ENCODE measurements at regions not wholly inside any gene's neighbourhood (a gene's known extent, or its start where the extent isn't known, plus 50 kb on each side); places are given as distances from the start of the nearest gene placed in this dataset.
"Not testable (repeated sequence)": the region's sequence is repeated elsewhere in the genome, so short reads cannot be mapped to it uniquely, and the experiment has no call there.

GRCh38 chr4:155592179-155592937, 74.3 kb upstream of the GUCY1A1 start:
- DNase-seq (ENCODE audit: low read depth in 2 of 2), result no peak

- no peak for DNase-seq (ENCODE audit: low read depth in 2 of 2)
Observed at GRCh38 chr4:155591738-155592143, 74.9 kb upstream of the GUCY1A1 start.

GRCh38 chr4:155590796-155591585, 75.7 kb upstream of the GUCY1A1 start:
- DNase-seq (ENCODE audit: low read depth in 2 of 2), result no peak

- DNase-seq (ENCODE audit: low read depth in 2 of 2), result no peak
Observed at GRCh38 chr4:155588437-155588836, 78.2 kb upstream of the GUCY1A1 start.

GRCh38 chr4:155587766-155588165, 78.9 kb upstream of the GUCY1A1 start:
- no peak for DNase-seq (ENCODE audit: low read depth in 2 of 2)

- DNase-seq (ENCODE audit: low read depth in 2 of 2), result no peak
Observed at GRCh38 chr4:155582971-155583437, 83.6 kb upstream of the GUCY1A1 start.

GRCh38 chr4:155582041-155582440, 84.6 kb upstream of the GUCY1A1 start:
- DNase-seq (ENCODE audit: low read depth in 2 of 2), result no peak

- DNase-seq (ENCODE audit: low read depth in 2 of 2), result no peak
Observed at GRCh38 chr4:155578726-155579370, 87.8 kb upstream of the GUCY1A1 start.

GRCh38 chr4:155578219-155578618, 88.4 kb upstream of the GUCY1A1 start:
- no peak for DNase-seq (ENCODE audit: low read depth in 2 of 2)

GRCh38 chr4:155574329-155574728, 92.3 kb upstream of the GUCY1A1 start:
- not testable (repeated sequence) for DNase-seq (ENCODE audit: low read depth in 2 of 2)

GRCh38 chr4:155573126-155573525, 93.5 kb upstream of the GUCY1A1 start:
- DNase-seq (ENCODE audit: low read depth in 2 of 2), result no peak

GRCh38 chr4:155572106-155572703, 94.4 kb upstream of the GUCY1A1 start:
- DNase-seq (ENCODE audit: low read depth in 2 of 2), result no peak

- DNase-seq (ENCODE audit: low read depth in 2 of 2), result no peak
Observed at GRCh38 chr4:155571184-155571944, 95.3 kb upstream of the GUCY1A1 start.

GRCh38 chr4:155570661-155571060, 96.0 kb upstream of the GUCY1A1 start:
- no peak for DNase-seq (ENCODE audit: low read depth in 2 of 2)

- no peak for DNase-seq (ENCODE audit: low read depth in 2 of 2)
Observed at GRCh38 chr4:155569960-155570515, 96.6 kb upstream of the GUCY1A1 start.

GRCh38 chr4:155569471-155569870, 97.2 kb upstream of the GUCY1A1 start:
- DNase-seq (ENCODE audit: low read depth in 2 of 2), result no peak

- no peak for DNase-seq (ENCODE audit: low read depth in 2 of 2)
Observed at GRCh38 chr4:155568641-155569220, 97.9 kb upstream of the GUCY1A1 start.

- no peak for DNase-seq (ENCODE audit: low read depth in 2 of 2)
Observed at GRCh38 chr4:155566354-155566753, 100.3 kb upstream of the GUCY1A1 start.

GRCh38 chr4:155565776-155566175, 100.9 kb upstream of the GUCY1A1 start:
- no peak for DNase-seq (ENCODE audit: low read depth in 2 of 2)

GRCh38 chr4:155565330-155565729, 101.3 kb upstream of the GUCY1A1 start:
- DNase-seq (ENCODE audit: low read depth in 2 of 2), result no peak

- DNase-seq (ENCODE audit: low read depth in 2 of 2), result no peak
Observed at GRCh38 chr4:155564880-155565279, 101.8 kb upstream of the GUCY1A1 start.
